Body of pancreas (tissue), 4 donors: ENCODE measurements at regions not wholly inside any gene's neighbourhood (a gene's known extent, or its start where the extent isn't known, plus 50 kb on each side); places are given as distances from the start of the nearest gene placed in this dataset.

Source experiments
- ATAC-seq: fragments of 150-250 bp; one replicate; pipeline ENCODE4 v1.9.1; 2016
- DNase-seq, 4 donors: peaks; one replicate each; pipeline ENCODE4 v3.0.0-alpha.2; 2019
- H3K27ac ChIP-seq, 4 donors: fragments of 200-600 bp; sonication (generic); 1 replicate in 3 of 4; 2 replicates in 1 of 4; pipeline versions ENCODE4 v1.5.1 to v1.6.1; 2016 to 2019; ENCODE audit warnings: mild to moderate bottlenecking in 1 of 4, mixed read lengths in 1 of 4, moderate library complexity in 1 of 4
- H3K27me3 ChIP-seq, 2 donors: fragments of 200-600 bp; sonication (generic); one replicate each; pipeline ENCODE4 v1.6.0; 2016; ENCODE audit warnings: mild to moderate bottlenecking in 1 of 2
- H3K36me3 ChIP-seq, 2 donors: fragments of 200-600 bp; sonication (generic); replicated peaks in 1 of 2; 2 replicates each; pipeline ENCODE4 v1.5.1; 2016; ENCODE audit warnings: low read depth in 2 of 2; ENCODE audit not compliant: insufficient read depth in 1 of 2
- H3K4me1 ChIP-seq: fragments of 200-600 bp; sonication (generic); one replicate; pipeline ENCODE4 v1.6.0; 2016
- H3K4me3 ChIP-seq, 2 donors: fragments of 200-600 bp; sonication (generic); 1 replicate in 1 of 2; 2 replicates in 1 of 2; pipeline ENCODE4 v1.5.1; 2016 to 2019
- H3K9me3 ChIP-seq, 3 donors: fragments of 200-600 bp; sonication (generic); 1 replicate in 2 of 3; 2 replicates in 1 of 3; pipeline ENCODE4 v1.5.1; 2016
- CTCF ChIP-seq, 7 experiments: fragments of 450-650 bp in 4 of 7; fragments of 200-600 bp in 3 of 7; sonication (generic) in 3 of 7; IDR thresholded peaks; one replicate each; pipeline ENCODE4 v1.5.1; 2016 to 2019; ENCODE audit warnings: antibody characterized with exemption in 7 of 7
- POLR2A ChIP-seq, 3 donors: fragments of 450-650 bp; IDR thresholded peaks; one replicate each; pipeline ENCODE4 v1.6.1; 2016; ENCODE audit warnings: antibody characterized with exemption in 3 of 3, mild to moderate bottlenecking in 2 of 3
- WGBS, 2 donors: methylation state at CpG; one replicate each; pipeline ENCODE4 v1.1.5; 2017; 5-methylcytosine and 5-hydroxymethylcytosine counted together
- intact Hi-C: fragments of 100-400 bp; cut with DNase I; formaldehyde crosslinking; loops from one replicate; pipeline ENCODE4 v1.15.1; 2023

DNA sequence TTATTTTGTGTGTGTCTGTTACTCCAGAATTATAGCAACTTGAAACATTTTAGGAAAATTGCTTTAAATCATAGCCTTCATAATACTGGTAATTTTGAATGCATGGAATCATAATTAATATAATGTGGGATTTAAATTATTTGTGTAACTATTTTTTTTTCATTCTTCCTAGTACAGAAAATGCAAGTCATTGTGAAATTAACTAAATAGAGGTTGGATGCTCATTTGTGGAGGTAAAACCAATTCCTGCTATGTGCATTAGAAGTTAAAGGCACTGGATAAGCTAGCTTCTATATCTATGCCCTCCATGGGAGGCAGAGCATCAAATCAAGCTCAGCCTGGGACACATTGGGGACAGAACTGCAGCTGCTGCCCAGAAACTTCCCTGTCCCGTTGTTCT is 1048.5 kb upstream of the PABPC4L start:
- H3K36me3 ChIP-seq, result no peaks in the 10 kb centered on the region
- ATAC-seq (no peak), DNase-seq (no peak)
- no peak overlapping the region for H3K4me3 ChIP-seq
- intact Hi-C loops, result no loop called here
- H3K27ac ChIP-seq, result no peak overlapping the region
- H3K27me3 ChIP-seq, result no peaks in the 10 kb centered on the region
- no peaks in the 10 kb centered on the region for H3K9me3 ChIP-seq
- TF ChIP-seq POLR2A (IDR thresholded peaks at IDR 0.05) (no peak), CTCF (IDR thresholded peaks at IDR 0.05) (no peak)
- WGBS, 2 donors, result 14 to 44% methylated on average over 1 of the region's 1 CpG
- H3K4me1 ChIP-seq, result no peaks in the 10 kb centered on the region

GRCh38 chr4:135249024-135249423 is 1047.4 kb upstream of the PABPC4L start:
- TF ChIP-seq CTCF (IDR thresholded peaks at IDR 0.05) (no peak), POLR2A (IDR thresholded peaks at IDR 0.05) (no peak)
- intact Hi-C loops, result no loop called here
- no peaks in the 10 kb centered on the region for H3K36me3 ChIP-seq
- H3K27ac ChIP-seq, result no peak overlapping the region
- no peaks in the 10 kb centered on the region for H3K4me1 ChIP-seq
- 50 to 58% methylated on average over 5 of the region's 5 CpGs for WGBS, 2 donors
- H3K9me3 ChIP-seq, result no peaks in the 10 kb centered on the region
- H3K4me3 ChIP-seq, result no peak overlapping the region
- no peak for DNase-seq
- H3K27me3 ChIP-seq, result no peaks in the 10 kb centered on the region
- ATAC-seq, result no peak

DNA sequence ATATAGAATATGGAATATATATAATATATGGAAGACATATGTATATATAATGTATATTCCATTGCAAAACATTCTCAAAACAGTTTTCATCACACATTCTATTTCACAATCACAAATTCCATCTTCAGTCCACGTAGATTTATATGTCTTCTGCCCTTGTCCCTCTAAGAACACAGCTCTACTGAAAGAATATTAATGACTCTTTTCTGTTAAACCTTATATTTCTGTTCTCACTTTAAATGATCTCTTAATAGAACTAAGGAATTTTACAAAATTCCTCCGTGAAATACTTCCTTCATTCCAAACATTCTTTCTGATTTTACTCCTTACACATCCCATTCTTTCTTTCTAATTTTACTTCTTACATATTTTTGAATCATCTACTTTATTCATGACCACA is 1043.1 kb upstream of the PABPC4L start:
- no peak for ATAC-seq
- WGBS, 2 donors, result 26 to 35% methylated on average over 2 of the region's 2 CpGs
- intact Hi-C loops, result no loop called here
- Histone ChIP-seq H3K9me3 (no peaks in the 10 kb centered on the region), H3K4me1 (no peaks in the 10 kb centered on the region), H3K4me3 (no peak overlapping the region), H3K36me3 (no peaks in the 10 kb centered on the region), H3K27ac (no peak overlapping the region), H3K27me3 (no peaks in the 10 kb centered on the region)
- TF ChIP-seq POLR2A (IDR thresholded peaks at IDR 0.05), result no peak
- TF ChIP-seq CTCF (IDR thresholded peaks at IDR 0.05), result no peak
- no peak for DNase-seq

- TF ChIP-seq POLR2A (IDR thresholded peaks at IDR 0.05), result no peak
- TF ChIP-seq CTCF (IDR thresholded peaks at IDR 0.05), result no peak
- Histone ChIP-seq H3K27me3 (no peaks in the 10 kb centered on the region), H3K9me3 (no peaks in the 10 kb centered on the region), H3K36me3 (no peaks in the 10 kb centered on the region), H3K27ac (no peak overlapping the region), H3K4me1 (no peaks in the 10 kb centered on the region), H3K4me3 (no peak overlapping the region)
- DNase-seq (no peak), ATAC-seq (no peak)
- 7 to 8% methylated on average over 1 of the region's 1 CpG for WGBS, 2 donors
- intact Hi-C loops, result no loop called here
These were observed 1042.5 kb upstream of the PABPC4L start for GRCh38 chr4:135244056-135244455.

- Histone ChIP-seq H3K36me3 (no peaks in the 10 kb centered on the region), H3K9me3 (no peaks in the 10 kb centered on the region), H3K27ac (no peak overlapping the region), H3K4me1 (no peaks in the 10 kb centered on the region), H3K4me3 (no peak overlapping the region), H3K27me3 (no peaks in the 10 kb centered on the region)
- no peak for ATAC-seq
- DNase-seq, result no peak
- TF ChIP-seq POLR2A (IDR thresholded peaks at IDR 0.05), result no peak
- no peak for TF ChIP-seq CTCF (IDR thresholded peaks at IDR 0.05)
- intact Hi-C loops, result no loop called here
- WGBS, 2 donors, result 61 to 62% methylated on average over 4 of the region's 4 CpGs
These were observed 1039.2 kb upstream of the PABPC4L start for GRCh38 chr4:135240796-135241195.
